IMR-90 (cell line): ENCODE measurements at regions not wholly inside any gene's neighbourhood (a gene's known extent, or its start where the extent isn't known, plus 50 kb on each side); places are given as distances from the start of the nearest gene placed in this dataset.

ENCODE experiments used
- ATAC-seq: fragments of 200-7000 bp; cut with Tn5 transposase; 2 replicates; pipeline ENCODE4 v1.9.1; 2020; ENCODE audit warnings: low read depth, mild to moderate bottlenecking, moderate library complexity
- BruUV-seq: library from RNA; stranded (reverse); fragments of 400-500 nt; replicated peaks from 2 replicates; lab custom pipeline; 2021; lab: Mats Ljungman, UMichigan
- CTCF ChIA-PET: fragments of 300-600 bp; formaldehyde crosslinking; extraction: SDS; loops from one replicate; lab custom pipeline; 2021; ENCODE audit warnings: antibody characterized with exemption; lab: Yijun Ruan, JAX
- POLR2A ChIA-PET: fragments of 300-600 bp; sonication (Branson Sonifier 250); formaldehyde crosslinking; loops from one replicate; lab custom pipeline; 2022; ENCODE audit warnings: antibody characterized with exemption; ENCODE audit not compliant: unreplicated experiment; lab: Charles Lee
- DNase-seq: peaks from one replicate; pipeline ENCODE4 v3.0.0; 2013
- H2AFZ ChIP-seq: replicated peaks from 2 replicates; pipeline ENCODE3; 2013; ENCODE audit warnings: low read length, mild to moderate bottlenecking; ENCODE audit not compliant: poor library complexity
- H2AK5ac ChIP-seq: 2 replicates; pipeline ENCODE4 v1.6.1; 2013; ENCODE audit warnings: low read depth, low read length, inconsistent platforms
- H2AK9ac ChIP-seq: replicated peaks from 2 replicates; pipeline ENCODE3; 2013; ENCODE audit warnings: mild to moderate bottlenecking, low read depth, low read length, moderate library complexity; ENCODE audit not compliant: poor library complexity
- H2BK120ac ChIP-seq: 2 replicates; pipeline ENCODE4 v1.6.1; 2013; ENCODE audit warnings: low read depth, low read length, inconsistent platforms
- H2BK15ac ChIP-seq: 3 replicates; pipeline ENCODE4 v1.6.1; 2013; ENCODE audit warnings: low read depth, low read length, inconsistent platforms
- H2BK20ac ChIP-seq: 2 replicates; pipeline ENCODE4 v1.6.1; 2013; ENCODE audit warnings: low read depth, mild to moderate bottlenecking, inconsistent platforms, low read length, moderate library complexity
- H2BK5ac ChIP-seq: 2 replicates; pipeline ENCODE4 v1.6.1; 2013; ENCODE audit warnings: mild to moderate bottlenecking, low read depth, low read length, inconsistent platforms; ENCODE audit not compliant: poor library complexity, severe bottlenecking
- H3K14ac ChIP-seq: replicated peaks from 2 replicates; pipeline ENCODE4 v1.6.1; 2013; ENCODE audit warnings: low read depth, low read length, inconsistent platforms
- H3K18ac ChIP-seq: 2 replicates; pipeline ENCODE4 v1.6.1; 2013; ENCODE audit warnings: low read depth, low read length, control low read depth
- H3K23ac ChIP-seq: 2 replicates; pipeline ENCODE4 v1.6.1; 2013; ENCODE audit warnings: low read depth, low read length, inconsistent platforms
- H3K27ac ChIP-seq: 2 replicates; pipeline ENCODE4 v1.5.1; 2013; ENCODE audit warnings: mild to moderate bottlenecking, control low read depth, low read length; ENCODE audit not compliant: insufficient read depth
- H3K27me3 ChIP-seq: 2 replicates; pipeline ENCODE4 v1.6.1; 2013; ENCODE audit warnings: low read length; ENCODE audit not compliant: control insufficient read depth, insufficient read depth
- H3K36me3 ChIP-seq: 2 replicates; pipeline ENCODE4 v1.6.1; 2013; ENCODE audit warnings: low read length, mixed read lengths; ENCODE audit not compliant: control insufficient read depth, insufficient read depth
- H3K4ac ChIP-seq: 2 replicates; pipeline ENCODE4 v1.6.1; 2013; ENCODE audit warnings: low read depth, low read length, inconsistent platforms
- H3K4me1 ChIP-seq: 2 replicates; pipeline ENCODE4 v1.6.1; 2013; ENCODE audit warnings: low read length, mixed read lengths; ENCODE audit not compliant: control insufficient read depth, insufficient read depth
- H3K4me2 ChIP-seq: 2 replicates; pipeline ENCODE4 v1.6.1; 2013; ENCODE audit warnings: low read depth, mild to moderate bottlenecking, control low read depth, low read length, moderate library complexity
- H3K4me3 ChIP-seq: 2 replicates; pipeline ENCODE4 v1.5.1; 2013; ENCODE audit warnings: low read depth, mild to moderate bottlenecking, control low read depth, low read length, moderate library complexity; ENCODE audit not compliant: insufficient read depth
- H3K56ac ChIP-seq: 2 replicates; pipeline ENCODE4 v1.6.1; 2013; ENCODE audit warnings: low read length, inconsistent platforms; ENCODE audit not compliant: insufficient read depth; ENCODE audit errors: extremely low read depth
- H3K79me1 ChIP-seq, 2 experiments: 2 replicates each; pipeline ENCODE4 v1.6.1; 2013; ENCODE audit warnings: low read length in 2 of 2, inconsistent platforms in 1 of 2, low read depth in 1 of 2
- H3K9ac ChIP-seq: 2 replicates; pipeline ENCODE4 v1.6.1; 2013; ENCODE audit warnings: low read depth, low read length, control low read depth
- H3K9me1 ChIP-seq: 2 replicates; pipeline ENCODE4 v1.6.1; 2013; ENCODE audit warnings: low read length, inconsistent platforms; ENCODE audit not compliant: insufficient read depth
- H3K9me3 ChIP-seq: 2 replicates; pipeline ENCODE4 v1.6.1; 2013; ENCODE audit warnings: low read length; ENCODE audit not compliant: control insufficient read depth, insufficient read depth
- H4K20me1 ChIP-seq: 2 replicates; pipeline ENCODE4 v1.6.1; 2013; ENCODE audit warnings: low read length, inconsistent platforms; ENCODE audit not compliant: insufficient read depth
- H4K5ac ChIP-seq: 2 replicates; pipeline ENCODE4 v1.6.1; 2013; ENCODE audit warnings: mild to moderate bottlenecking, low read depth, low read length, control low read depth
- H4K8ac ChIP-seq, 2 experiments: 2 replicates each; pipeline ENCODE4 v1.6.1; 2013; ENCODE audit warnings: low read depth in 2 of 2, low read length in 2 of 2, control low read depth in 1 of 2, inconsistent platforms in 1 of 2
- H4K91ac ChIP-seq: 2 replicates; pipeline ENCODE4 v1.6.1; 2013; ENCODE audit warnings: low read depth, low read length, inconsistent platforms; ENCODE audit not compliant: insufficient read depth
- RCOR1 ChIP-seq: IDR thresholded peaks from 2 replicates; pipeline ENCODE4 v1.6.1; 2012; ENCODE audit warnings: mild to moderate bottlenecking, low read length, improper control_type of control experiment; ENCODE audit not compliant: insufficient replicate concordance
- WGBS, 2 experiments: methylation state at CpG; one replicate each; pipeline versions ENCODE4 v1.1.5 to v1.1.7; 2013; ENCODE audit warnings: missing lambda C conversion rate in 2 of 2; ENCODE audit not compliant: insufficient read length in 1 of 2; ENCODE audit errors: extremely low coverage in 2 of 2; 5-methylcytosine and 5-hydroxymethylcytosine counted together
- dilution Hi-C: fragments of 300-500 bp; cut with HindIII; formaldehyde crosslinking; loops from one replicate; pipeline ENCODE4 v1.14.3; 2018; ENCODE audit warnings: low sequenced_read_pairs; ENCODE audit not compliant: unreplicated experiment
- in situ Hi-C: fragments of 300-500 bp; cut with MboI; formaldehyde crosslinking; loops from 3 replicates; pipeline ENCODE4 v1.14.3; 2019; ENCODE audit warnings: low sequenced_read_pairs, inconsistent platforms, mixed read lengths
- intact Hi-C: fragments of 100-400 bp; cut with micrococcal nuclease; formaldehyde crosslinking; loops from 2 replicates; pipeline ENCODE4 v1.10.0; 2022

- Histone ChIP-seq H4K20me1 (no peaks in the 10 kb centered on the region), H3K9me3 (peaks cover 4% of the 10 kb centered on the region), H3K79me1 (no peaks in the 10 kb centered on the region), H2BK20ac (no peak overlapping the region), H4K8ac (no peak overlapping the region), H2BK5ac (no peak overlapping the region), H3K4me1 (no peaks in the 10 kb centered on the region), H3K27ac (no peak overlapping the region), H2BK15ac (no peak overlapping the region), H3K4ac (no peak overlapping the region), H2AFZ (peak overlapping the region; percentile 14), H3K36me3 (no peaks in the 10 kb centered on the region), H4K91ac (no peak overlapping the region), H2BK120ac (no peak overlapping the region), H3K23ac (no peak overlapping the region), H4K5ac (no peak overlapping the region), H2AK9ac (no peak overlapping the region), H3K9ac (no peak overlapping the region), H3K9me1 (no peaks in the 10 kb centered on the region), H2AK5ac (no peak overlapping the region), H3K4me3 (no peak overlapping the region), H3K27me3 (no peaks in the 10 kb centered on the region), H3K4me2 (no peak overlapping the region), H3K14ac (no peak overlapping the region), H3K18ac (no peak overlapping the region), H3K56ac (no peak overlapping the region)
- ATAC-seq (no peak), DNase-seq (no peak)
- no peak for TF ChIP-seq RCOR1
- ChIA-PET POLR2A (no interaction called here), CTCF (no interaction called here)
- dilution Hi-C loops (no loop called here), intact Hi-C loops (no loop called here), in situ Hi-C loops (no loop called here)
- 100% methylated on average over 1 of the region's 5 CpGs; no CpG with 5 or more reads in 1 of the 2 experiments for WGBS, 2 experiments
- no TSS peak for BruUV-seq
Observed at GRCh38 chr3:68448510-68449383, 483.6 kb downstream of the TAFA4 start.
